ENCODE measurements at regions not wholly inside any gene's neighbourhood (a gene's known extent, or its start where the extent isn't known, plus 50 kb on each side); places are given as distances from the start of the nearest gene placed in this dataset.

- no peaks in the 10 kb centered on the region; the same call in 1 of the 2 replicates for H3K4me1 ChIP-seq (ENCODE audit: control insufficient read depth, insufficient read depth, low read length)
- H3K4me3 ChIP-seq (ENCODE audit: low read length) = no peak overlapping the region
- H3K36me3 ChIP-seq (ENCODE audit: control insufficient read depth, insufficient read depth, low read length) = no peaks in the 10 kb centered on the region
- no CpG with 5 or more reads among the region's 2 CpGs for WGBS (ENCODE audit: insufficient coverage, insufficient read length)
- H3K27me3 ChIP-seq (ENCODE audit: control insufficient read depth, insufficient read depth, low read length) = no peaks in the 10 kb centered on the region
- DNase-seq (ENCODE audit: low read depth, low spot score) = no peak
- no peak overlapping the region for H3K27ac ChIP-seq (ENCODE audit: low read length)
- H3K9me3 ChIP-seq (ENCODE audit: control insufficient read depth, insufficient read depth, low read length) = no peaks in the 10 kb centered on the region
These were observed 533.4 kb downstream of the CSNK1G3 start for GRCh38 chr5:124045412-124045811.

- DNase-seq (ENCODE audit: low read depth, low spot score) = no peak
- 100% methylated on average over 1 of the region's 2 CpGs for WGBS (ENCODE audit: insufficient coverage, insufficient read length)
- H3K4me1 ChIP-seq (ENCODE audit: control insufficient read depth, insufficient read depth, low read length) = no peaks in the 10 kb centered on the region; the same call in 1 of the 2 replicates
These were observed 532.6 kb downstream of the CSNK1G3 start for GRCh38 chr5:124044613-124045012.

GRCh38 chr5:124043456-124043855 lies 531.5 kb downstream of the CSNK1G3 start:
- no CpG with 5 or more reads among the region's 1 CpG for WGBS (ENCODE audit: insufficient coverage, insufficient read length)
- DNase-seq (ENCODE audit: low read depth, low spot score) = peak; percentile 11
- H3K27me3 ChIP-seq (ENCODE audit: control insufficient read depth, insufficient read depth, low read length) = no peaks in the 10 kb centered on the region
- no peaks in the 10 kb centered on the region for H3K36me3 ChIP-seq (ENCODE audit: control insufficient read depth, insufficient read depth, low read length)
- no peak overlapping the region for H3K4me3 ChIP-seq (ENCODE audit: low read length)
- H3K4me1 ChIP-seq (ENCODE audit: control insufficient read depth, insufficient read depth, low read length) = no peaks in the 10 kb centered on the region; the same call in 1 of the 2 replicates
- no peak overlapping the region for H3K27ac ChIP-seq (ENCODE audit: low read length)
- H3K9me3 ChIP-seq (ENCODE audit: control insufficient read depth, insufficient read depth, low read length) = no peaks in the 10 kb centered on the region

More at GRCh38 chr5:124044613-124045012, 532.6 kb downstream of the CSNK1G3 start:
- Histone ChIP-seq H3K36me3 (ENCODE audit: control insufficient read depth, insufficient read depth, low read length) (no peaks in the 10 kb centered on the region), H3K9me3 (ENCODE audit: control insufficient read depth, insufficient read depth, low read length) (no peaks in the 10 kb centered on the region), H3K4me3 (ENCODE audit: low read length) (no peak overlapping the region), H3K27me3 (ENCODE audit: control insufficient read depth, insufficient read depth, low read length) (no peaks in the 10 kb centered on the region), H3K27ac (ENCODE audit: low read length) (no peak overlapping the region)

- H3K9me3 ChIP-seq (ENCODE audit: control insufficient read depth, insufficient read depth, low read length) = no peaks in the 10 kb centered on the region
- no peaks in the 10 kb centered on the region for H3K27me3 ChIP-seq (ENCODE audit: control insufficient read depth, insufficient read depth, low read length)
- no peak overlapping the region for H3K4me3 ChIP-seq (ENCODE audit: low read length)
- no peaks in the 10 kb centered on the region; the same call in 1 of the 2 replicates for H3K4me1 ChIP-seq (ENCODE audit: control insufficient read depth, insufficient read depth, low read length)
- WGBS (ENCODE audit: insufficient coverage, insufficient read length) = no CpG with 5 or more reads among the region's 3 CpGs
- no peak for DNase-seq (ENCODE audit: low read depth, low spot score)
- H3K27ac ChIP-seq (ENCODE audit: low read length) = no peak overlapping the region
- no peaks in the 10 kb centered on the region for H3K36me3 ChIP-seq (ENCODE audit: control insufficient read depth, insufficient read depth, low read length)
These were observed 528.8 kb downstream of the CSNK1G3 start for GRCh38 chr5:124040799-124041198.

- WGBS (ENCODE audit: insufficient coverage, insufficient read length) = no CpG with 5 or more reads among the region's 1 CpG
- DNase-seq (ENCODE audit: low read depth, low spot score) = no peak
- H3K36me3 ChIP-seq (ENCODE audit: control insufficient read depth, insufficient read depth, low read length) = no peaks in the 10 kb centered on the region
- H3K9me3 ChIP-seq (ENCODE audit: control insufficient read depth, insufficient read depth, low read length) = no peaks in the 10 kb centered on the region
- no peaks in the 10 kb centered on the region; the same call in 1 of the 2 replicates for H3K4me1 ChIP-seq (ENCODE audit: control insufficient read depth, insufficient read depth, low read length)
- no peaks in the 10 kb centered on the region for H3K27me3 ChIP-seq (ENCODE audit: control insufficient read depth, insufficient read depth, low read length)
- no peak overlapping the region for H3K27ac ChIP-seq (ENCODE audit: low read length)
- no peak overlapping the region for H3K4me3 ChIP-seq (ENCODE audit: low read length)
These were observed 527.4 kb downstream of the CSNK1G3 start for GRCh38 chr5:124039410-124039809.

- no peaks in the 10 kb centered on the region; the same call in 1 of the 2 replicates for H3K4me1 ChIP-seq (ENCODE audit: control insufficient read depth, insufficient read depth, low read length)
- H3K27ac ChIP-seq (ENCODE audit: low read length) = no peak overlapping the region
- H3K4me3 ChIP-seq (ENCODE audit: low read length) = no peak overlapping the region
- no peaks in the 10 kb centered on the region for H3K27me3 ChIP-seq (ENCODE audit: control insufficient read depth, insufficient read depth, low read length)
- H3K36me3 ChIP-seq (ENCODE audit: control insufficient read depth, insufficient read depth, low read length) = no peaks in the 10 kb centered on the region
- no peaks in the 10 kb centered on the region for H3K9me3 ChIP-seq (ENCODE audit: control insufficient read depth, insufficient read depth, low read length)
- DNase-seq (ENCODE audit: low read depth, low spot score) = no peak
These were observed 524.8 kb downstream of the CSNK1G3 start for GRCh38 chr5:124036786-124037185.

- WGBS (ENCODE audit: insufficient coverage, insufficient read length) = no CpG with 5 or more reads among the region's 6 CpGs
- Histone ChIP-seq H3K4me3 (ENCODE audit: low read length) (no peak overlapping the region), H3K27ac (ENCODE audit: low read length) (no peak overlapping the region), H3K27me3 (ENCODE audit: control insufficient read depth, insufficient read depth, low read length) (no peaks in the 10 kb centered on the region), H3K4me1 (ENCODE audit: control insufficient read depth, insufficient read depth, low read length) (no peaks in the 10 kb centered on the region; the same call in none of the 2 replicates), H3K9me3 (ENCODE audit: control insufficient read depth, insufficient read depth, low read length) (no peaks in the 10 kb centered on the region), H3K36me3 (ENCODE audit: control insufficient read depth, insufficient read depth, low read length) (no peaks in the 10 kb centered on the region)
- DNase-seq (ENCODE audit: low read depth, low spot score) = no peak
These were observed 523.0 kb downstream of the CSNK1G3 start for GRCh38 chr5:124034963-124035362.

GRCh38 chr5:124034083-124034700 lies 522.2 kb downstream of the CSNK1G3 start:
- H3K27me3 ChIP-seq (ENCODE audit: control insufficient read depth, insufficient read depth, low read length) = no peaks in the 10 kb centered on the region
- no peak for DNase-seq (ENCODE audit: low read depth, low spot score)
- WGBS (ENCODE audit: insufficient coverage, insufficient read length) = no CpG with 5 or more reads among the region's 5 CpGs
- H3K4me3 ChIP-seq (ENCODE audit: low read length) = no peak overlapping the region
- no peak overlapping the region for H3K27ac ChIP-seq (ENCODE audit: low read length)
- H3K9me3 ChIP-seq (ENCODE audit: control insufficient read depth, insufficient read depth, low read length) = no peaks in the 10 kb centered on the region
- no peaks in the 10 kb centered on the region for H3K36me3 ChIP-seq (ENCODE audit: control insufficient read depth, insufficient read depth, low read length)
- H3K4me1 ChIP-seq (ENCODE audit: control insufficient read depth, insufficient read depth, low read length) = no peaks in the 10 kb centered on the region; the same call in none of the 2 replicates

- Histone ChIP-seq H3K4me3 (ENCODE audit: low read length) (no peak overlapping the region), H3K27me3 (ENCODE audit: control insufficient read depth, insufficient read depth, low read length) (no peaks in the 10 kb centered on the region), H3K9me3 (ENCODE audit: control insufficient read depth, insufficient read depth, low read length) (no peaks in the 10 kb centered on the region), H3K27ac (ENCODE audit: low read length) (no peak overlapping the region), H3K36me3 (ENCODE audit: control insufficient read depth, insufficient read depth, low read length) (no peaks in the 10 kb centered on the region), H3K4me1 (ENCODE audit: control insufficient read depth, insufficient read depth, low read length) (no peaks in the 10 kb centered on the region; the same call in none of the 2 replicates)
- DNase-seq (ENCODE audit: low read depth, low spot score) = no peak
- WGBS (ENCODE audit: insufficient coverage, insufficient read length) = no CpG with 5 or more reads among the region's 5 CpGs
These were observed 518.1 kb downstream of the CSNK1G3 start for GRCh38 chr5:124030043-124030491.

GRCh38 chr5:124027441-124027840 lies 515.5 kb downstream of the CSNK1G3 start:
- no CpG with 5 or more reads among the region's 3 CpGs for WGBS (ENCODE audit: insufficient coverage, insufficient read length)
- Histone ChIP-seq H3K9me3 (ENCODE audit: control insufficient read depth, insufficient read depth, low read length) (no peaks in the 10 kb centered on the region), H3K4me1 (ENCODE audit: control insufficient read depth, insufficient read depth, low read length) (no peaks in the 10 kb centered on the region; the same call in 1 of the 2 replicates), H3K4me3 (ENCODE audit: low read length) (no peak overlapping the region), H3K27ac (ENCODE audit: low read length) (no peak overlapping the region), H3K36me3 (ENCODE audit: control insufficient read depth, insufficient read depth, low read length) (no peaks in the 10 kb centered on the region), H3K27me3 (ENCODE audit: control insufficient read depth, insufficient read depth, low read length) (no peaks in the 10 kb centered on the region)
- no peak for DNase-seq (ENCODE audit: low read depth, low spot score)

- peak; percentile 20 for DNase-seq (ENCODE audit: low read depth, low spot score)
- Histone ChIP-seq H3K4me1 (ENCODE audit: control insufficient read depth, insufficient read depth, low read length) (no peaks in the 10 kb centered on the region; the same call in 1 of the 2 replicates), H3K27ac (ENCODE audit: low read length) (no peak overlapping the region), H3K9me3 (ENCODE audit: control insufficient read depth, insufficient read depth, low read length) (no peaks in the 10 kb centered on the region), H3K36me3 (ENCODE audit: control insufficient read depth, insufficient read depth, low read length) (no peaks in the 10 kb centered on the region), H3K27me3 (ENCODE audit: control insufficient read depth, insufficient read depth, low read length) (no peaks in the 10 kb centered on the region), H3K4me3 (ENCODE audit: low read length) (no peak overlapping the region)
- no CpG with 5 or more reads among the region's 6 CpGs for WGBS (ENCODE audit: insufficient coverage, insufficient read length)
These were observed 513.4 kb downstream of the CSNK1G3 start for GRCh38 chr5:124025306-124025845.

Measured in iPS DF 6.9 (cell line).